ENCODE measurements at regions not wholly inside any gene's neighbourhood (a gene's known extent, or its start where the extent isn't known, plus 50 kb on each side); places are given as distances from the start of the nearest gene placed in this dataset.

DNA sequence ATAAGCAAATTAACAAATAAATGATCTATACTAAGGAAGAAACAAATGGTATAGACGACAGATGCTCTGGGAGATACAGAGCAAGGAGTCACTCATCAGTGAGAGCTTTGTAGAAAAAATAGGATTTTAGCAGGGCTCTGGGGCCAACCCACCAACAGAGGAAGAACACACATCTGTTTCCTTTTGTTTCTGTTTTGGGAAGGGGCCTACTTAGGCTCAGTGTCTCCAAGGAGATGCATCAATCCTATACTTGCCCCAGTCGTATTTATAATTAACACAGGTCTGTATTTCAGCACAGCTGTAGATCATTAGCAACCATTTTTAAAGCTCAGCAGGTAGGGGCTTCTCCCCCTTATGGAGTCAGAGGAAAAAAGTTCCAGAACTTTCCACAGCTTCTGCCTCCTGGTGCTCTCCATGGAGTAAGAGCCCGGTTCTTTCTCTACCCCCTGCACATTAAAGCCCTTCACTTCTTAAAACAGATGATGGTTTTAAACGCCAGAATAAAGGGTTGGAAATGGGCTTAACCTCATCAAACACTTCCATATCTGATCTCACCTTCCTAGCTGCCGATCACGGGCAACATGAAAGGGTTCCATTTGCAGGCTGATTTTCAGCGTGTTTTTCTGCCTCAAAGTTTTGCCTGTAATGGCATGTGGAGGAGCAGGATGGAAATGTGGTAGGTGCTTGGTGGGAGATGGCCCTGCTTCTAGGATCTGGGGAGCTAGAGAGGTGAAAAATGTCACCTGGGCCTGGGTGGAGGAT is 291.7 kb downstream of the TCF7L2 start:
- 40 to 56% methylated on average over 7 of the region's 7 CpGs for WGBS, 2 donors
- no peak for DNase-seq

DNA sequence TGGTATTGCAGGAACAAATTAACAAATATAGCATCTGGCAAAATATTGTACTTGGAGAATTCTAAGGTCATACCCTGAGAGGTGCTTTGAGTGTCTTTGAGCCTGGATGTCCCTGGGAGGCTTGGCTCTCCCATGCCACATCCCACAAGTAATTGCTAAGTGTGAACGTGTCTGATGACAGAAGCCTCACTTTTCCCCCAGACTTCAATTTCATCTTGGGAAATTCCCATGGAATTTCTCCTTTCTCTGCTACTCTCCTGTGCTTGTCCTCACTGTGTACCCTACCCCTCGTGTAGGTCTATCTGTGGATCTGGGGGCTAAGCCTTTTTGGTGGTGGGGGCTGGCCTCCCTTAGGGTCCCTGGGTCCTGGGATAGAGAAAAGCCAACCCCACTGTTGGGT is 293.3 kb downstream of the TCF7L2 start:
- TF ChIP-seq, protein P1, sequence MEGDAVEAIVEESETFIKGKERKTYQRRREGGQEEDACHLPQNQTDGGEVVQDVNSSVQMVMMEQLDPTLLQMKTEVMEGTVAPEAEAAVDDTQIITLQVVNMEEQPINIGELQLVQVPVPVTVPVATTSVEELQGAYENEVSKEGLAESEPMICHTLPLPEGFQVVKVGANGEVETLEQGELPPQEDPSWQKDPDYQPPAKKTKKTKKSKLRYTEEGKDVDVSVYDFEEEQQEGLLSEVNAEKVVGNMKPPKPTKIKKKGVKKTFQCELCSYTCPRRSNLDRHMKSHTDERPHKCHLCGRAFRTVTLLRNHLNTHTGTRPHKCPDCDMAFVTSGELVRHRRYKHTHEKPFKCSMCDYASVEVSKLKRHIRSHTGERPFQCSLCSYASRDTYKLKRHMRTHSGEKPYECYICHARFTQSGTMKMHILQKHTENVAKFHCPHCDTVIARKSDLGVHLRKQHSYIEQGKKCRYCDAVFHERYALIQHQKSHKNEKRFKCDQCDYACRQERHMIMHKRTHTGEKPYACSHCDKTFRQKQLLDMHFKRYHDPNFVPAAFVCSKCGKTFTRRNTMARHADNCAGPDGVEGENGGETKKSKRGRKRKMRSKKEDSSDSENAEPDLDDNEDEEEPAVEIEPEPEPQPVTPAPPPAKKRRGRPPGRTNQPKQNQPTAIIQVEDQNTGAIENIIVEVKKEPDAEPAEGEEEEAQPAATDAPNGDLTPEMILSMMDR (IDR thresholded peaks at IDR 0.05; ENCODE audit: control extremely low read depth, extremely low read depth) = no peak
- no peak overlapping the region for H3K9ac ChIP-seq (ENCODE audit: insufficient read depth in 1 of 2, low read length in 2 of 2)
- H3K27ac ChIP-seq (ENCODE audit: low read depth in 1 of 2, low read length in 1 of 2) = no peak overlapping the region
- H3K4me1 ChIP-seq (ENCODE audit: control insufficient read depth in 5 of 5, insufficient read depth in 5 of 5, low read length in 5 of 5) = no peaks in the 10 kb centered on the region
- ATAC-seq (ENCODE audit: insufficient read depth, low FRiP score) (no peak), DNase-seq (no peak)
- H3K4me3 ChIP-seq = no peak overlapping the region
- H3K36me3 ChIP-seq (ENCODE audit: control insufficient read depth in 4 of 4, insufficient read depth in 4 of 4, low read length in 4 of 4) = no peaks in the 10 kb centered on the region
- no peaks in the 10 kb centered on the region for H3K9me3 ChIP-seq (ENCODE audit: control insufficient read depth in 4 of 4, insufficient read depth in 3 of 4, low read length in 3 of 4)
- WGBS, 2 donors = 83 to 85% methylated on average over 2 of the region's 2 CpGs
- H3K27me3 ChIP-seq (ENCODE audit: control insufficient read depth in 3 of 3, insufficient read depth in 3 of 3, low read length in 2 of 3) = no peaks in the 10 kb centered on the region

More for the DNA sequence above, 291.7 kb downstream of the TCF7L2 start:
- no peak overlapping the region for H3K9ac ChIP-seq (ENCODE audit: insufficient read depth in 1 of 2, low read length in 2 of 2)
- no peaks in the 10 kb centered on the region for H3K27me3 ChIP-seq (ENCODE audit: control insufficient read depth in 3 of 3, insufficient read depth in 3 of 3, low read length in 2 of 3)
- no peaks in the 10 kb centered on the region for H3K36me3 ChIP-seq (ENCODE audit: control insufficient read depth in 4 of 4, insufficient read depth in 4 of 4, low read length in 4 of 4)
- H3K4me1 ChIP-seq (ENCODE audit: control insufficient read depth in 5 of 5, insufficient read depth in 5 of 5, low read length in 5 of 5) = no peaks in the 10 kb centered on the region
- ATAC-seq (ENCODE audit: insufficient read depth, low FRiP score) = no peak
- no peak overlapping the region for H3K27ac ChIP-seq (ENCODE audit: low read depth in 1 of 2, low read length in 1 of 2)
- TF ChIP-seq, protein P1 (IDR thresholded peaks at IDR 0.05; ENCODE audit: control extremely low read depth, extremely low read depth) = no peak
- no peak overlapping the region for H3K4me3 ChIP-seq
- H3K9me3 ChIP-seq (ENCODE audit: control insufficient read depth in 4 of 4, insufficient read depth in 3 of 4, low read length in 3 of 4) = no peaks in the 10 kb centered on the region

DNA sequence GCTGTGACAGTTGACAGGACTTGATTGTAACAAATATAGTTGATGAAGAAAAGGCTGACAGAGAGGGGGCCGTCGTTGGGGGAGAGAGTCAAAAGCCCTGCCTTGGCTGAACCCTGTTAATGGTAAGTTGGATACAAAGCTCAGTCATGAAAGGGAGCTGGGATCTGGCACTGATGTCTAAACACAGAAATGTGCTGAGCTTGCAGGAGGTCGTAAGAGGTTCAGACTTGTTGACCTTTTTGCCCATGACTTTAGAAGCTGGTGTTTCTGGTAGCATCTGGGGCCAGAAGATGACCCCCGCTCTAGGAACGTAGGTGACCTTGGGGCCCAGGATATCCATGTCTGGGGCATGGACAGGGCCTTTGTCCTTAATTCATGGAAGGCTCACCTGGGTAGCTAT is 294.7 kb downstream of the TCF7L2 start:
- H3K27ac ChIP-seq (ENCODE audit: low read depth in 1 of 2, low read length in 1 of 2) = no peak overlapping the region
- no peaks in the 10 kb centered on the region for H3K27me3 ChIP-seq (ENCODE audit: control insufficient read depth in 3 of 3, insufficient read depth in 3 of 3, low read length in 2 of 3)
- DNase-seq = no peak
- ATAC-seq (ENCODE audit: insufficient read depth, low FRiP score) = no peak
- no peak overlapping the region for H3K9ac ChIP-seq (ENCODE audit: insufficient read depth in 1 of 2, low read length in 2 of 2)
- no peaks in the 10 kb centered on the region for H3K9me3 ChIP-seq (ENCODE audit: control insufficient read depth in 4 of 4, insufficient read depth in 3 of 4, low read length in 3 of 4)
- TF ChIP-seq, protein P1 (IDR thresholded peaks at IDR 0.05; ENCODE audit: control extremely low read depth, extremely low read depth) = no peak
- H3K4me1 ChIP-seq (ENCODE audit: control insufficient read depth in 5 of 5, insufficient read depth in 5 of 5, low read length in 5 of 5) = no peaks in the 10 kb centered on the region
- no peaks in the 10 kb centered on the region for H3K36me3 ChIP-seq (ENCODE audit: control insufficient read depth in 4 of 4, insufficient read depth in 4 of 4, low read length in 4 of 4)
- WGBS, 2 donors = 86 to 95% methylated on average over 5 of the region's 5 CpGs
- H3K4me3 ChIP-seq = no peak overlapping the region

DNA sequence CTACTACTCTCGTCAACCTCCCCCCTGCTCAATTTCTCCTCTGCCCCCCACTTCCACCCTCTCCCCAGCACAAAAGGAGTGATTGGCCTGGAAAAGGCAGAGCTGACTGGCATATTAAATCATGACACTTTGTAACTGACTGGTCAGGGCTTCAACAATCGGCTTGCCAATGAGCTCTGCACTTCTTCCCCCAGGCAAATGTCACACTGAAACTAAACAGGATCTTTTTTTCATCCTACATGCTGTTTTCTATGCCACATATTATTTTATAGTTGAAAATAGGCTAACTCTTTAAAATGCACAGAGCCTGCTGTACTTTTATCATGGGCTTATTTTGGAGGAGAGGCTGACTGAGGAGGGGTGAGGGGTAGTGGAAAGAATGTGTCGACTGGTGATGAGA is 295.2 kb downstream of the TCF7L2 start:
- H3K27me3 ChIP-seq (ENCODE audit: control insufficient read depth in 3 of 3, insufficient read depth in 3 of 3, low read length in 2 of 3) = no peaks in the 10 kb centered on the region
- no peak overlapping the region for H3K9ac ChIP-seq (ENCODE audit: insufficient read depth in 1 of 2, low read length in 2 of 2)
- no peak overlapping the region for H3K4me3 ChIP-seq
- 90 to 96% methylated on average over 3 of the region's 3 CpGs for WGBS, 2 donors
- ATAC-seq (ENCODE audit: insufficient read depth, low FRiP score) (no peak), DNase-seq (no peak)
- no peak overlapping the region for H3K27ac ChIP-seq (ENCODE audit: low read depth in 1 of 2, low read length in 1 of 2)
- no peaks in the 10 kb centered on the region for H3K4me1 ChIP-seq (ENCODE audit: control insufficient read depth in 5 of 5, insufficient read depth in 5 of 5, low read length in 5 of 5)
- no peaks in the 10 kb centered on the region for H3K9me3 ChIP-seq (ENCODE audit: control insufficient read depth in 4 of 4, insufficient read depth in 3 of 4, low read length in 3 of 4)
- TF ChIP-seq, protein P1 (IDR thresholded peaks at IDR 0.05; ENCODE audit: control extremely low read depth, extremely low read depth) = no peak
- H3K36me3 ChIP-seq (ENCODE audit: control insufficient read depth in 4 of 4, insufficient read depth in 4 of 4, low read length in 4 of 4) = no peaks in the 10 kb centered on the region
